Muscle layer of duodenum (tissue), 2 donors: ENCODE measurements at regions not wholly inside any gene's neighbourhood (a gene's known extent, or its start where the extent isn't known, plus 50 kb on each side); places are given as distances from the start of the nearest gene placed in this dataset.

Source experiments
- H3K27ac ChIP-seq: one replicate; pipeline ENCODE4 v1.7.0; 2013; ENCODE audit warnings: mild to moderate bottlenecking, low read length
- H3K27me3 ChIP-seq: one replicate; pipeline ENCODE4 v1.7.0; 2013; ENCODE audit warnings: low read depth, mild to moderate bottlenecking, control low read depth, low read length
- H3K36me3 ChIP-seq, 2 donors: one replicate each; pipeline ENCODE4 v1.7.0; 2013; ENCODE audit warnings: low read length in 2 of 2, control low read depth in 1 of 2, mild to moderate bottlenecking in 1 of 2; ENCODE audit not compliant: insufficient read depth in 2 of 2, control insufficient read depth in 1 of 2
- H3K4me1 ChIP-seq, 2 donors: one replicate each; pipeline ENCODE4 v1.7.0; 2013; ENCODE audit warnings: low read length in 2 of 2, mild to moderate bottlenecking in 2 of 2, control low read depth in 1 of 2, moderate library complexity in 1 of 2; ENCODE audit not compliant: insufficient read depth in 2 of 2, control insufficient read depth in 1 of 2
- H3K4me3 ChIP-seq, 2 donors: one replicate each; pipeline ENCODE4 v1.7.0; 2013; ENCODE audit warnings: low read length in 2 of 2, low read depth in 1 of 2, mild to moderate bottlenecking in 1 of 2
- H3K9me3 ChIP-seq, 2 donors: one replicate each; pipeline ENCODE4 v1.7.0; 2013; ENCODE audit warnings: low read length in 2 of 2, control low read depth in 1 of 2, mild to moderate bottlenecking in 1 of 2; ENCODE audit not compliant: control insufficient read depth in 1 of 2
- donor health status: healthy.

DNA sequence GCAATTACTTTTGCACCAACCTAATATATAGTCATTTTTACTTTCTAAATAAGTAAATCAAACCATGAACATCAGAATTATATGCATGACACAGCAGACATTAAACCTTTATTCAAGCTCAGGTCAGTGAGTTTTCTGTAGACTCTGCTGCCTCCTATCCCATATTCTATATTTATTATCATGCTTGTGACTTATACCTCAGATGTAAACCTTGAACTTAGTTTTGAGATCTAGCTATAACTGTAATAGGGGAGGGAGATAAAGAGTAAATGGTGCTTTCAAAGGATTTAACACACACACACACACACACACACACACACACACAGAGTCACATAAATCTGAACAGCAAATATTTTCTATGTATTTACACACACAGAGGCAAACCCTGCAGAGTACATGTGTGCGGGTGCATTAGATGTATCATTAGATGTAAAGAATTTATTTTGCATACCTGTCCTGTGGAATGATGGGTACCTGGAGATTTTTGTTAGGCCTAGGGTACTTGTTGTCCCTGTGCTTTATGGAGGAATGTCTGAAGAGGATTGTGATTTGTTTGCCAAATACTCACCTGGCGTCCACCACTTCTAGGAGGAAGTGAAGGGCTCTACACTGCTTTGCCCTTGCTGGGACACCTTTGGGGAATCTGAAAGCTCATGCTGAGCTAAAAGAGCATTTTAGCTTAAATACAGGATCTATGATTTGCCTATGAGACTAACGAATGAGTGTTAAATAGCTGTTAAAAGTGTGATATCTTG is 521.9 kb downstream of the KLF5 start:
- Histone ChIP-seq H3K9me3 (no peaks in the 10 kb centered on the region), H3K36me3 (no peaks in the 10 kb centered on the region), H3K27me3 (no peaks in the 10 kb centered on the region), H3K4me1 (no peaks in the 10 kb centered on the region), H3K27ac (no peak overlapping the region), H3K4me3 (no peak overlapping the region)

DNA sequence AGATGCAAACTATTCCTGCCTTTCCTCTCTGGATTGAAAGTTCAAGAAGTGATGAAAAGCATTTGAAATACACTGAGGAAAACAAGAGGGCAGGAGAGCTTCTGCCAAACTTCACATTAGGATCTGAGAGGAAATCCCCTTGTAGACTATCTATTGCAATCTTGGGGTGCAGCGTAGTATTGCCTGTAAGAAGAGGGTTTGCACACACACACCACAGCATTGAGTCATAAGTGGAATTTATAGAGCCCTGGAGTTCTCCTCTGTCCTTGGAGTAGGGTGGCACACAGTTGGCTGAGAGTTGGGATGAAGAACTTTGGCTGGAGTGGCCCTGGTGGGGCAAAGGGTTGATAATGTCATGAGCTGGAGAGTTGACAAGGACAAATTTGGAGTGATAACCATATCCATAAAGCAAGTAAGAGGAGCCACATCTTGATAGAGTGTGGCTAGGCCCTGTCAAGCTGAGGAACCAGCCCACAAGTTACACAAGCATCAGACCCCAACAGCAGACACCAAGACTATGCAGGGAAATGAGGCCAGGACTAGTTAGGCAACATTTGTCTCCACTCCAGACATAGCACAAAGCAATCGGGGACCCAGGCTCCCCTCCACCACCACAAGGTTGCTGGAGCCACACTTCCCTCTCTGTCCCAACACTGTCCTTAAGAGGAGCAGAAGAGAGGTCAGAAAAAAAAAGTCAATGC is 520.9 kb downstream of the KLF5 start:
- Histone ChIP-seq H3K9me3 (no peaks in the 10 kb centered on the region), H3K27me3 (no peaks in the 10 kb centered on the region), H3K36me3 (no peaks in the 10 kb centered on the region), H3K4me1 (no peaks in the 10 kb centered on the region), H3K27ac (no peak overlapping the region), H3K4me3 (no peak overlapping the region)

DNA sequence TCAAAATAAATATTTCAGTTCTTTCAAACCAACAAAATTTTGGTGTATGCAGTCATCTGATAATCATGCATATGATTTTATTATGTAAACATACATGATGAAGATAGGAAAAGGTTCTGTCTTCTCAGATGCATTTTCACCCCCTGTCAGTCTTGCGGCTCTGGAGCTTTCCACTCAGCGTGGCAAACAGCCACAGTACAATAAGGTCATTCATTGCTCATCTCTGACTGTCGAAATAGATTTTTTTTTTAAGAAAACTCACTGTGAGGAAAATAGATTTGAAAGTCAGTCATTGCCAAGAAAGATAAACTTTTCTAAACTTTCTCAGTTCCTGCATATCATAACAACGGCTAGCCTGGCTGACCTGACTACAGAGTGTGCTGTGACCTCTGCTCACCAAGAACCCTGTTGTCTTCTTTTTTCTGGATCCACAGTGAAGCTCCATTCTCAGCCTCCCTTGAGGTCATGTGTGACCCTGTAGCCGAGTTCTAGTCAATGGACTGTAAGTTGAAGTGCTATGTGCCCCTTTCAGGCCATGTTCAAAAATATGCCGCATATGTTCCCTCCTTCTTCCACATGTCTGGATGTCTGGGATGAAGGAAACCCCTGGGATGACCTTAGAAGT is 519.6 kb downstream of the KLF5 start:
- no peaks in the 10 kb centered on the region for H3K9me3 ChIP-seq
- H3K27me3 ChIP-seq = no peaks in the 10 kb centered on the region
- H3K4me1 ChIP-seq = no peaks in the 10 kb centered on the region
- no peak overlapping the region for H3K4me3 ChIP-seq
- H3K27ac ChIP-seq = no peak overlapping the region
- H3K36me3 ChIP-seq = no peaks in the 10 kb centered on the region

DNA sequence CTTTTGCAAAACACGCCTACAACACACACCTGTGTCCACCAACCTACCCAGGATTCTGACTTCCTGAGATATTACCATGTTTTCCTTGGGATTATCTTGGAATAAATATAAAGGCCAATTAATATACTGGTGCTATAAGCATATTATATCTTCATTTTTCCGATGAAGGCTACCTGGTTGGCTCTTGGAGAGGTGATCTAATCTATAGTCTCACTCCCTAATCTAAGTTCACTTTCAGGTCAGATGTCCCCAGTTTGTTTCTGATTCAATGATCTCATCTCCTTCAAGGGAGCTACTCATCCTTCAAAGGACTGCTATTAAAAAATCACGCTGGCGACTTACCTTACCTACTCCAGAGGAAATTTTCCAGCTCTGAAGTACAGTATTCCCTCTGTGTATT is 517.5 kb downstream of the KLF5 start:
- Histone ChIP-seq H3K27me3 (no peaks in the 10 kb centered on the region), H3K36me3 (no peaks in the 10 kb centered on the region), H3K4me1 (no peaks in the 10 kb centered on the region), H3K4me3 (no peak overlapping the region), H3K27ac (no peak overlapping the region), H3K9me3 (no peaks in the 10 kb centered on the region)

DNA sequence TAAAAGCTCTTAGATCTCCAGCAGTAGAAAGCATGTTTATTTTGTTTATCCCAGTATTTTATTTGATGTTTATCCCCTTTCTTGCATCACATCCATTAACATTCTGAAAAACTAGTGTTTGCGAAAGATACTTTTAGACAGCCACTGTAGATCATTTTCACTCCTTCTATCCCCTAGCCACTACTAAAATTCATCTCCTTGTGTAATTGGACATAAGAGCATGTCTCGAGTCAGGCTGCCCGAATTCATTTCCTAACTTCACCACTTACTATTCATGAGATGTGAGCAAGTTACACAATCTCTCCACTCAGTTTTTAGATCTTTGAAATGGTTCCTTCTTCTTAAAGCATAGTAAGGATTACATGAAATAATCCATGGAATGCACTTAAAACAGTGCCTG is 514.0 kb downstream of the KLF5 start:
- no peaks in the 10 kb centered on the region for H3K9me3 ChIP-seq
- H3K27me3 ChIP-seq = no peaks in the 10 kb centered on the region
- H3K4me1 ChIP-seq = no peaks in the 10 kb centered on the region
- H3K36me3 ChIP-seq = no peaks in the 10 kb centered on the region
- H3K27ac ChIP-seq = no peak overlapping the region
- no peak overlapping the region for H3K4me3 ChIP-seq

DNA sequence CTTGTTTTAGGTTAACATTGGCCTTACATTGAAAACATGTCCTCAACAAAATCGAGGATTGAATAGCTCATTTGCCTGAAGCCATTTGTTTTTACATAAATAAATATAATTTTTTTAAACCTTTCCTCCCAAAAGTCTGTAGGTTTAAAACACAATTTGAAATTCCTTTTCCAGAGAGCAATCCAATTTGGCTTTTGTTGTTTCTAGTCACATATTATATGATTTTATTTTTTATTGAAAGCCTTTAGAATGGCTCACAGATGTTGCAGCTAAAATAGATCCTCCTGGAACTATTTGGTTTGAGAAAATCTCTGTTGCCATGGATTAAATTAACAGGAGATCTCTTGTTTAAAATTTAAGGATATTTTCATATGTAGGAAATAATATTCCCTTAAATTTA is 512.6 kb downstream of the KLF5 start:
- Histone ChIP-seq H3K4me1 (no peaks in the 10 kb centered on the region), H3K36me3 (no peaks in the 10 kb centered on the region), H3K27ac (no peak overlapping the region), H3K27me3 (no peaks in the 10 kb centered on the region), H3K9me3 (no peaks in the 10 kb centered on the region), H3K4me3 (no peak overlapping the region)

DNA sequence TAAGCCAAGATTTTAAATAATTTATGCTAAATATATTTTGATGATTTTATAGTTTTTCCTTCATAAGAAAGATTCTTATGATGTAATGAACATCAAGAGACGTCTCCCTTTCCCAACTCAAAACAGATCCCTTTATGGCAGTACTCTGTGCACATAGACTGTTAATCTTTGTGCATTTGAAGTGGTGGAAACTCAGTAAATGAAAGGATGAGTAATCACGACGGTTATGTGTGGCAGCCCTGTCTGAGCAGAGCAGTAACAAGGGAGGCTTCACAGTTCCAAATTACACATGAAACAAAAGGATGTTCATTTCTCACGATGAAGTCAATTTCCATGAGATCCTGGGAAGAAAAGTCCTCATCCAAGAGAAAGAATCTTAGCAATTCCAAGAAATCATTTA is 498.1 kb downstream of the KLF5 start:
- H3K4me1 ChIP-seq = no peaks in the 10 kb centered on the region
- no peak overlapping the region for H3K4me3 ChIP-seq
- H3K27me3 ChIP-seq = no peaks in the 10 kb centered on the region
- H3K9me3 ChIP-seq = no peaks in the 10 kb centered on the region
- no peaks in the 10 kb centered on the region for H3K36me3 ChIP-seq
- H3K27ac ChIP-seq = no peak overlapping the region

DNA sequence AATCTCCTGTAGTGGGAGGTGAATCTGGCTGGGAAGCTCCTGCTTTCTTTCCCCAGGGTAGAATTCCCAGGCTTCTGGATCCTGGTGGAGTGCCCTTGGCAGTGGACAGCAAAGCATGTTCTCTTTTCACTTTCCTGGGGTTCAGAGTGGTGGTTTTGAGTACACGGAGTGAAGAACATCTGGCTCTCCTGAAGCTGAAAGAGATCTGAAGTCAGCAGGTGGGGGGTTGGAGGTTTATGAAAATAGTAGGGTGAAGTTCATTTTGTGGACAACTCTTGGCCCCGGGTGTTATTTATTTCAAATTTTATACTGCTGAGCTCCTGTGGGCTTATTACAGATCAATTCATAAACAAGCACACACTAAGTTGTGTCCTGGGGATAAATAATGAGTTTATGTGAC is 497.3 kb downstream of the KLF5 start:
- Histone ChIP-seq H3K4me3 (no peak overlapping the region), H3K4me1 (no peaks in the 10 kb centered on the region), H3K36me3 (no peaks in the 10 kb centered on the region), H3K27me3 (no peaks in the 10 kb centered on the region), H3K27ac (no peak overlapping the region), H3K9me3 (no peaks in the 10 kb centered on the region)

DNA sequence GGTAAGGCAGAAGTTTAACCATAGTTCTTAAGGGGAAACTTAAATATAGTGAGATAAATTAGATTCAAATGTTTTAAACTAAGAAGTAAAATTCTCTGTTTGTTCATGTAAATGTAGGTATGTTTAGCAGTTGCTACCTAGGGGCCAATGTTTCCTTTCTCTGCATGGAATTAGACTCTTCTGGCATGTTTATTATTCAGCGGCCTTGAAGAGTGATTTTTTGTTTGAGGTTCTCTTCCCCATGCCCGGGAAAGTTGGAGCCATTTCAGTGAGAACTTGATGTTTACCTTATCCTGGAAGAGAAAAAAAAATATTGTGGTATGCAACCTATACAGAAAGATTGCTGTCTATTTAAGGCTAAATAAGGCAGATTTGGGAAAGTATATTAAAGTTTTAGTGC is 492.9 kb downstream of the KLF5 start:
- H3K4me1 ChIP-seq = no peaks in the 10 kb centered on the region
- no peaks in the 10 kb centered on the region for H3K36me3 ChIP-seq
- no peaks in the 10 kb centered on the region for H3K27me3 ChIP-seq
- H3K4me3 ChIP-seq = no peak overlapping the region
- H3K9me3 ChIP-seq = no peaks in the 10 kb centered on the region
- H3K27ac ChIP-seq = no peak overlapping the region

DNA sequence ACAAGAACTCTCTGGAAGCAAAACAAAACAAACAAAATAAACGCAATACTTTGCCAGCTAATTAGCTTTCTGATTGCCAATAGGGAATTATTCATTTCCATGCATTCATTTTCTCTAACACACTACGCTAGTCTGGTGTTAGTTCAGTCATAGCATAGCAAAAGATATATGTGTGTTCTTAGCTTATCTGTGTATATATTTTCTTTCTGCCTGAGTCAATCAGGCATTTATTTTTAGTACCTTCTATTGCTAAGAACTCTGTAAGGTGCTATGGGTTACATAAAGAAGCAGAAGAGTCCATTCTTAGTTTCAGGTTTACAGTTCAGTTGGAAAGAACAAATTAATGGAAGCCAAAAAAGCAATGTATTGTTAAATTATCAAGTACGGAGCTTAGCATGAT is 490.9 kb downstream of the KLF5 start:
- no peaks in the 10 kb centered on the region for H3K36me3 ChIP-seq
- no peaks in the 10 kb centered on the region for H3K27me3 ChIP-seq
- H3K4me1 ChIP-seq = no peaks in the 10 kb centered on the region
- no peak overlapping the region for H3K4me3 ChIP-seq
- H3K27ac ChIP-seq = no peak overlapping the region
- H3K9me3 ChIP-seq = no peaks in the 10 kb centered on the region

DNA sequence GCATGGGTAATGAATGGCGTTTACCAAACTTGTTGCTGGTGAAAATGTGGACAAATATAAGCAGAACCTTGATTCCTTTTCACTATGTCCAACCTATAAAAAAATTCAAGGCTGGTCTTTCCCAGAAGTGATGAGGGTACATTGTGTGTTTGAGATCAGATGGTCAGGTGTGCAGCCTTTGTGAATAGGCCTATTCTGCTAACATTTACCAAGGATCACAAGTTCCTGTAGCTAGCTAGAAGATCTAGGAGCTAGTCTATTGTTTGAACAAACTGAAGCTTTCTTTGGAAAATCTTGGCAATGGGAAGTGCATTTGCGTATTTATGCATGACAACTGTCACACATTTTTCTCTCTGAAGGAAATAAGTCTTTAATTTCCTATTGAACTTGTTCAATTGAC is 489.6 kb downstream of the KLF5 start:
- no peak overlapping the region for H3K4me3 ChIP-seq
- no peaks in the 10 kb centered on the region for H3K4me1 ChIP-seq
- H3K27ac ChIP-seq = no peak overlapping the region

More for the DNA sequence above, 489.6 kb downstream of the KLF5 start:
- no peaks in the 10 kb centered on the region for H3K36me3 ChIP-seq
- no peaks in the 10 kb centered on the region for H3K9me3 ChIP-seq
- no peaks in the 10 kb centered on the region for H3K27me3 ChIP-seq
